ENCODE measurements at regions not wholly inside any gene's neighbourhood (a gene's known extent, or its start where the extent isn't known, plus 50 kb on each side); places are given as distances from the start of the nearest gene placed in this dataset.
A peak's percentile ranks its signal among the peaks of the same experiment; 100 is the strongest.

- TF ChIP-seq ZFX (IDR thresholded peaks at IDR 0.05) = no peak
- TF ChIP-seq, protein P1, sequence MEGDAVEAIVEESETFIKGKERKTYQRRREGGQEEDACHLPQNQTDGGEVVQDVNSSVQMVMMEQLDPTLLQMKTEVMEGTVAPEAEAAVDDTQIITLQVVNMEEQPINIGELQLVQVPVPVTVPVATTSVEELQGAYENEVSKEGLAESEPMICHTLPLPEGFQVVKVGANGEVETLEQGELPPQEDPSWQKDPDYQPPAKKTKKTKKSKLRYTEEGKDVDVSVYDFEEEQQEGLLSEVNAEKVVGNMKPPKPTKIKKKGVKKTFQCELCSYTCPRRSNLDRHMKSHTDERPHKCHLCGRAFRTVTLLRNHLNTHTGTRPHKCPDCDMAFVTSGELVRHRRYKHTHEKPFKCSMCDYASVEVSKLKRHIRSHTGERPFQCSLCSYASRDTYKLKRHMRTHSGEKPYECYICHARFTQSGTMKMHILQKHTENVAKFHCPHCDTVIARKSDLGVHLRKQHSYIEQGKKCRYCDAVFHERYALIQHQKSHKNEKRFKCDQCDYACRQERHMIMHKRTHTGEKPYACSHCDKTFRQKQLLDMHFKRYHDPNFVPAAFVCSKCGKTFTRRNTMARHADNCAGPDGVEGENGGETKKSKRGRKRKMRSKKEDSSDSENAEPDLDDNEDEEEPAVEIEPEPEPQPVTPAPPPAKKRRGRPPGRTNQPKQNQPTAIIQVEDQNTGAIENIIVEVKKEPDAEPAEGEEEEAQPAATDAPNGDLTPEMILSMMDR (conservative IDR thresholded peaks at IDR 0.05) = no peak
- no peak overlapping the region for H3K27ac ChIP-seq
These were observed 692.3 kb downstream of the SLITRK1 start for GRCh38 chr13:83190020-83190419.

GRCh38 chr13:83184819-83185218 is 697.5 kb downstream of the SLITRK1 start:
- no peak overlapping the region for H3K27ac ChIP-seq
- TF ChIP-seq ZFX (IDR thresholded peaks at IDR 0.05) = no peak
- TF ChIP-seq, protein P1 (conservative IDR thresholded peaks at IDR 0.05) = no peak

DNA sequence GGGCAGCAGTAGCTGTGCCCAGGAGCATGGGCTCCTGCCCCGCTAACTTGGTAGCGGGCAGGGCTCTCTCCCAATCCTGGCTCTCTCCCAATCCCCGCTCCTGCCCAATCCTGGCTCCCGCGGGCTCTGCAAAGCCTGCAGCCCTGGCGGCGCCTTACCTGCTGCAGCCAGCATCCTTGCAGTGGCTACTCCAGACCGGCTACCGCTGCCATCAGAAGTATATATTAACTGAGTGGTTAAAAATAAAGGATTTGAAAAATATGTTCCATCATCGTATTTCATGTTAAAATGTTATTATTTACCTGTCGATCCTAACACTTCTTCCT is 698.2 kb downstream of the SLITRK1 start:
- H3K27ac ChIP-seq = no peak overlapping the region
- TF ChIP-seq ZFX (IDR thresholded peaks at IDR 0.05) = no peak

GRCh38 chr13:83183439-83184149 is 698.7 kb downstream of the SLITRK1 start:
- no peak overlapping the region for H3K27ac ChIP-seq
- TF ChIP-seq ZFX (IDR thresholded peaks at IDR 0.05) = no peak
- TF ChIP-seq, protein P1 (conservative IDR thresholded peaks at IDR 0.05) = no peak

DNA sequence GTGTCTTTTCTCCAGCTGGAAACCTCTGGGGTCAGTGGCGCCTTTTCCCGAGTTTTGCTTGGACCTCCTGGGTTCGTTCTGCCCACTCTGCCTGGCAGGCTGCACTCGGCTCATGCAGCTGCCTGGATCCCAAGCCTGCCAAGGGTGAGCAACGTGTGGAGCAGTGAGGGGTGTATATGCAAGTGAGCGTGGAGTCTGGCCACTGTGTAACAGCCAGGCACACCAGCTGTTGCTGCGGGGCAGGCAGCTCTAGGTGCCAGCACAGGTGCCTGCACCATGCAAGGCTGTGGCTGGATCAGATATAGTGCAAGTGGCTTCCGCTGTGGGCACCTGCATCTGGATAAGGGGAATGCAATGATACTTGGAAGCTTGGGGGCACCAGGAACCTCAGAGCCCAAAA is 699.4 kb downstream of the SLITRK1 start:
- no peak for TF ChIP-seq ZFX (IDR thresholded peaks at IDR 0.05)
- TF ChIP-seq, protein P1 (conservative IDR thresholded peaks at IDR 0.05) = no peak
- H3K27ac ChIP-seq = no peak overlapping the region

DNA sequence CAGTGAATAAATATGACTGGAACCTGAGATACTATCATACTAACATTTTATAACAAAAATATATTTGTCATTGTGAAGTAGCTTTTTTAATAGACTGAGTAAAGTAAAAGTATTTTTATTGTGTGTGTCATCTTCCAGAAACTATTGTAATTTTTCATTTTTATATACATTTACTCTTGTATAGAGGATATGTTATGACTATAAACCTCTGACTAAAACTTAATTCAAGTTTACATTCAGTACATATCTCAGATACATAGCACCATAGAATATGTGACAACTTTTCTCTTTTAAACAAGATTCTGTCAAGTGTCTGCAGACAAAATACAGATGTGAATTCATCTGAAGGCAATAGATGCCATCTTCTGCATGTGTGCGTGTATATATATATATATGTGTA is 704.3 kb downstream of the SLITRK1 start:
- TF ChIP-seq, protein P1 (conservative IDR thresholded peaks at IDR 0.05) = no peak
- TF ChIP-seq ZFX (IDR thresholded peaks at IDR 0.05) = no peak
- no peak overlapping the region for H3K27ac ChIP-seq

GRCh38 chr13:83168590-83168989 is 713.7 kb downstream of the SLITRK1 start:
- H3K27ac ChIP-seq = no peak overlapping the region
- no peak for TF ChIP-seq ZFX (IDR thresholded peaks at IDR 0.05)
- TF ChIP-seq, protein P1 (conservative IDR thresholded peaks at IDR 0.05) = no peak

DNA sequence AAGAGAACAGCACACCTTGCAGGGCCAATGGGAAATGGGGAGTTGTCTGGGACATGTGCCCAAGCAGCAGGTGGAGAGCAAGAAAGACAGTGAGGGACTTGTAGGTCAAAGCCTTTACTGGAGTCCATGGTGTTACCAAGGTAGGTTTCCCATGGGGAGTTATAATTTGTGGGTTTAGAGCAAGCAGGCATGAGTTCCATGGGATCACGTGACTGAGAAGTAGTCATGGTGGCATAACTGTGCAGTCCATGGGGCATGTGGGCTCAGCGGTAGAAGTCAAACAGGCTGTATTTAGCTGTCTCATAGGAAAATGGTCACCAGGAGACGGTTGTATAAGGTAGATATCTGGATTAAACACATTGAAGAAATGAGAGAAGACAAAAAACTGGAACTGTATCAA is 715.1 kb downstream of the SLITRK1 start:
- peak overlapping the region; percentile 63 for H3K27ac ChIP-seq
- TF ChIP-seq ZFX (IDR thresholded peaks at IDR 0.05) = no peak
- TF ChIP-seq, protein P1 (conservative IDR thresholded peaks at IDR 0.05) = no peak
